ENCODE measurements at regions not wholly inside any gene's neighbourhood (a gene's known extent, or its start where the extent isn't known, plus 50 kb on each side); places are given as distances from the start of the nearest gene placed in this dataset.

DNA sequence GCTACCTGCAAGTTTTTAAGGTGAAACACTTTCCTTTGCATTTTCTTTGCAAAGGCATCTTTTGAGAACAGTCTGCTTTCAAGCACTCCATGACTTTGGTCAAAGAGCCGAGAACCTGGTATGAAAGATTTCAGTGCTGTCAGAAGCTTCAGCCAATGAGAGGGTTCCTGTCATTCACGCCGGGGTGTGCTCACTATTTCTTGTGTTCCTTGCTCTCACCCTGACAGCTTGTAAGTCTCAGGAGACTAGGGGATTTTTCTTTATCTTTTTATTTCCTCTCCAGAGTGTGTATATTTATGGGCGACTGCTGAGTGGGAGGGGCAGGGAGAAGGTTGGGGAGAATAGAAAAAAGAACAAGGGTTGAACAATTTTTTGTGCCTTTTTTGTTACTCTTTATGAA is 334.0 kb downstream of the PSAT1 start:
- DNase-seq (ENCODE audit: extremely low spot score, insufficient read length, low read depth) (no peak), FAIRE-seq (no peak)

- FAIRE-seq = no peak
- no peak for DNase-seq (ENCODE audit: extremely low spot score, insufficient read length, low read depth)
Observed at GRCh38 chr9:78640728-78641127, 343.8 kb downstream of the PSAT1 start.

DNA sequence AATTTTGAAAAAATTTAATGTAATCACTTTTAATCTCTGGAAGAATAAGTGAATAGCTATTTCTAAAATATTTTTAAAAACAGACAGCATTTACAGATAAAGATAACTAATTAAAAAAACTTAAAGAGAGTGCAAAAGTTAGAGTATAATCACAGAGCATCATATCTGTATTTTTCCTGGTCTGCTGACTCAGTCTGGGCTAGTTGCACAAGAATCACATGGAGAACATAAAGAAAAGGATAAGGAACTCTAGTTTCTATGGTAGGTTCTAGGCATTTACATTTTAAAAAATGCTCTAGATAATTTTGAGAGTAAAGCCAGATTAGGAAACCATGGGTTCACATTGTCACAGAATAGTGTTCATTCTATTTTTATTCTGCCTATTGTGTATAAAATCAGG is 347.4 kb downstream of the PSAT1 start:
- DNase-seq (ENCODE audit: extremely low spot score, insufficient read length, low read depth) = no peak
- FAIRE-seq = no peak

DNA sequence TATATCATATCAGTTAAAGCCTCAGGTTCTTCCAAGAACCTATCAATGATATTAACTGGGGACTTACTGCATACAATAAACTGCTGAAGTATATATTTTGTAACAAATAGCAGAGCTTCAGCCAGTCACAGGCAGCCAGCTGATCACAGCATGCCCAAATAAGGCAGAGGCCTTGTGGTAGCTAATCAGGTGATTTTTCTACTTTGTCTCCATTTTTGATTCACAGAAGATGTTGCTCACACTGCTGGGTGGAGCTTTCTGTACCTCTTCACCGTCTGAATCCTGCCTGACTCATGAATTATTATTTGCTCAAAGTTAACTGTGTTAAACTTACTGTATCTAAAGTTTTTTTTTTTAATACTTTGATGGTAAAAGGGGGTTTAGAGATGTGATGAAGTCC is 357.4 kb downstream of the PSAT1 start:
- DNase-seq (ENCODE audit: extremely low spot score, insufficient read length, low read depth) = no peak

GRCh38 chr9:78663369-78663768 is 366.4 kb downstream of the PSAT1 start:
- FAIRE-seq (no peak), DNase-seq (ENCODE audit: extremely low spot score, insufficient read length, low read depth) (no peak)

More for the DNA sequence above, 357.4 kb downstream of the PSAT1 start:
- FAIRE-seq = no peak

- DNase-seq (ENCODE audit: extremely low spot score, insufficient read length, low read depth) = no peak
- FAIRE-seq = no peak
Observed at GRCh38 chr9:78664370-78664769, 367.4 kb downstream of the PSAT1 start.

DNA sequence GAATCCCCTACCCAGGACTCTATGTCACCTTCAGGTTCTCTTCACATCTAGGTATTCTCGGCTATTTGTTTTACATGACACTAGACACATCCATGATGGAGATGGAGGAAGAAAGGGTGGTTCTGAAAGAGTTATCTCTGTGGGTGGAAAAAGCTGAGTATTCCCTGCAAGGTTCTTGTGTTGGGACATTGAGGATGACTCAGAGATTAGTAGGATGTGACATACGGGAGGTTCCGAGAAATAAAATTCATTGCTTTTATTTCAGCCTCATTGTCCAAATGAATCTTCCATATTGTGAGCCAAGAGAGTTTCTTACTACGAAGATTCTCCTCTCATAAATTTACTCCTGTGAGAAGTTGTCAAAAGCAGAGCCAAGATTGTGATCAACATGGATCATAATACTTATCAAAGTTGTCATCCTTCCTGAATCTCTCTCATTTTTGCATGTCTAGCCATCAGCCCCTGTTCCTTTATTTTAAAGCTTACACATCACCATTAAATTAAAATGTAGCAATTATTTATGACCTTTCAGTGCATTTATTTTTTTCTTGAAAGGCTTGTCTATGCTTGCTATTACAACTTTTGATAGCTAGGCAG is 370.0 kb downstream of the PSAT1 start:
- FAIRE-seq = peak; percentile 26

DNA sequence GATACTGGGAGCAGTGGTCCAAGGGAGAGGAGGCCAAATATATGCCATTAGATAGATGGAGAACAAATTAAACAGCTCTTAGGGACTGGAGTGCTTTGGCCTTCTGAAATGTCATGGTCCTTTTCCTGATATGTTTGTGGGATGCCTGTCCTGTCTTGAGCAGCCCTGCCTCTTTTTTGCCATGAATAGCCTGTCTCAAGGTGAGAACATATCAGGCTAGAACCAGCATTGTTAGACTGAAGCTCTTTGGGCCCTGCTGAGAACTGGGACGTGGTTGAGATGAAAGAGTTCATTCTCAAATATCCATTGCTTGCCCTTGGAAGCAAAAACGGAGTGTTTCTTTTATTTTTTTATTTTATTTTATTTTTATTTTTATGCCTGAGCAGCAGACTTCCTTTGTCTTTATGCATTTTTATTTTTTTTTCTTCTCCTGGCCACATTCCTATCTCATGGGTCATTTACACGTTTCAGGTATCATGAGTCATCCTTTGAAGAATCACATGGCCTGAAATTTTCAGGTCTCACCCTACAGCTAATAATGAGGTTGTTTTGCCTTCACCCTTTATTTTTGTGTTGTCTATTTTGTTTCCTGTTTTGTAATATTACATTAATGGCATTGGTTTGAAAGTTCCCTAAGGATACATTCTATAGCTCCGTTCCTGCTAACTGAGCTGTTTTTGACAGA is 371.4 kb downstream of the PSAT1 start:
- FAIRE-seq = no peak
- DNase-seq (ENCODE audit: extremely low spot score, insufficient read length, low read depth) = no peak

More for the DNA sequence above, 370.0 kb downstream of the PSAT1 start:
- no peak for DNase-seq (ENCODE audit: extremely low spot score, insufficient read length, low read depth)

GRCh38 chr9:78669591-78669990 is 372.7 kb downstream of the PSAT1 start:
- FAIRE-seq = no peak
- no peak for DNase-seq (ENCODE audit: extremely low spot score, insufficient read length, low read depth)

GRCh38 chr9:78671785-78672184 is 374.9 kb downstream of the PSAT1 start:
- no peak for FAIRE-seq
- no peak for DNase-seq (ENCODE audit: extremely low spot score, insufficient read length, low read depth)

DNA sequence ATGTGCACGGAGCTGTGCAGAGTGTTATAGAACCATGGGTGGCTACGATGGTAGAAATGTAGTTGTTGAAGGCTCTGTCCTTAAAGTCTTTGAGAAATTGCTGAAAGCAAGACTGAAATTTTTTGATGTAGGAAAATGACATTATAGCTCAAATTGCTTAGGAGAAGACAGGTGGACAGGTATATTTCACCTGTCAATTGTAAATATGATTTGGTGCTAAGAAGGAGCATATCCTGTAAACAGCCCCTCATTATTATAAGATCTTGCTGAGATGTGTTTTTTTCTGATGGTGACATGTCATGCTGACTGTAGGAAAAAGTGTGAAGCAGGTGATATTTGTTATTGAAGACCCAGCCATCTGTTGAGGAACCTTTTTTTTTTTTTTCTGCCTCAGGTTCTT is 377.9 kb downstream of the PSAT1 start:
- no peak for FAIRE-seq
- no peak for DNase-seq (ENCODE audit: extremely low spot score, insufficient read length, low read depth)

DNA sequence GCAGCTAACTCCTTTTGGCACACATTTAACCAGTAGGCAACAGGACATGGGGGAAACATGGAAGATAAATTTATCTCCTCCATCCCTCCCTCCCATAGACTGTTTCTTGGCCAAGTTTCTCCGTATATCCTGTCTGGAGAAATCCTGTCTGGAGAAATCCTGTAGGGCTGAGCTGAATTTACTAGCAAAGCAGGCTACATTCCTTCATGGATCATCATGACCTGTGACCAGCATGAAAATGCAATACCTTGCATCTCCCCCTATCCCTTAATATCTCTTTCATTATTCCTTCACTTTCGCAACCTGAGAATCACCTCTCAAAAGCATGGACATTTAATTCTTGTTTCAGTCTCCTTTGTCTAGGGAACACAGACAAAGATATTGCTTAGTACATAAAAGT is 379.1 kb downstream of the PSAT1 start:
- DNase-seq (ENCODE audit: extremely low spot score, insufficient read length, low read depth) (no peak), FAIRE-seq (no peak)

- no peak for FAIRE-seq
- DNase-seq (ENCODE audit: extremely low spot score, insufficient read length, low read depth) = no peak
Observed at GRCh38 chr9:78676623-78677022, 379.7 kb downstream of the PSAT1 start.

GRCh38 chr9:78677326-78677725 is 380.4 kb downstream of the PSAT1 start:
- FAIRE-seq (no peak), DNase-seq (ENCODE audit: extremely low spot score, insufficient read length, low read depth) (no peak)

- no peak for DNase-seq (ENCODE audit: extremely low spot score, insufficient read length, low read depth)
- FAIRE-seq = no peak
Observed at GRCh38 chr9:78678877-78679276, 382.0 kb downstream of the PSAT1 start.

DNA sequence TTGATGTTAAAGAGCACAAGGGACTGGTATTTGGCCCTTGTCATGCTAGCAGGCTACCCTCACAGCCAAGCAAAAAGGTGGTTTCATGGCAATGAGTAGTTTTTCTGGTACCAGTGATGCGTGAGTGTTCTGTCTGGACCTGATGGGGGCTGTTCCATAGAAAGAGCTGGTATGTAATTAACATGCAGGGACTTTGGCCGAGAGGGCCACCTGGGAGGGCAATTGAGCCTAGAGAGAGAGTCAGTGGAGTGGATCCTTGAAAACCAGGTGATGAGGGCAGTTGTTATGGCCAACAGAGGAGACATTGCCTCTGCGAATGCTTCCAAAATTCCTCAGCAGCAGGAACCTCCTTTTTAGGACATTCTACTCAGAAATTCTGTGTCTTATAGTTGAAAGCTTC is 383.3 kb downstream of the PSAT1 start:
- no peak for DNase-seq (ENCODE audit: extremely low spot score, insufficient read length, low read depth)
- FAIRE-seq = no peak

GRCh38 chr9:78682216-78682615 is 385.3 kb downstream of the PSAT1 start:
- DNase-seq (ENCODE audit: extremely low spot score, insufficient read length, low read depth) (no peak), FAIRE-seq (no peak)

GRCh38 chr9:78685471-78685870 is 388.5 kb downstream of the PSAT1 start:
- DNase-seq (ENCODE audit: extremely low spot score, insufficient read length, low read depth) = no peak
- FAIRE-seq = no peak

DNA sequence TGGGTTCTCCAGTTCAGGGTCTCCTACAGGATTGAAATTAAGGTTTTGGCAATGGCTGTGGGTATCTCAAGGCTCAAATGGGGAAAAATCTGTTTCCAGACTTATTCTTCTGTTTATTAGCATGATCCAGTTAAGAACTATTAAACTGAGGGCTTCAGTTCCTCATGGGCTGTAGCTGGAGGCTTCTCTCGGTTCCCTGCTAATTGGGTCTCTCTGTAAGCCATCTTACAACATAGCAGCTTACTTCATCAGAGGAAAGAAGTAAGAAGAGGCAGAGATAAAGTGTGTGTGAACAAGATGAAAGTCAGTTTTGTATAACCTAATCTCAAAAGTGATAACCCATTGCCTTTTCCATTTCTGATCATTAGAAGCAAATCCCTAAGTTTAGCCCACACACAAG is 391.9 kb downstream of the PSAT1 start:
- FAIRE-seq = no peak
- DNase-seq (ENCODE audit: extremely low spot score, insufficient read length, low read depth) = no peak

- FAIRE-seq = no peak
- DNase-seq (ENCODE audit: extremely low spot score, insufficient read length, low read depth) = no peak
Observed at GRCh38 chr9:78691542-78691941, 394.6 kb downstream of the PSAT1 start.

GRCh38 chr9:78692871-78693270 is 395.9 kb downstream of the PSAT1 start:
- FAIRE-seq = no peak
- DNase-seq (ENCODE audit: extremely low spot score, insufficient read length, low read depth) = no peak

GRCh38 chr9:78694974-78695373 is 398.0 kb downstream of the PSAT1 start:
- no peak for FAIRE-seq
- DNase-seq (ENCODE audit: extremely low spot score, insufficient read length, low read depth) = no peak
